IPS-20b (cell line): ENCODE measurements at regions not wholly inside any gene's neighbourhood (a gene's known extent, or its start where the extent isn't known, plus 50 kb on each side); places are given as distances from the start of the nearest gene placed in this dataset.

ENCODE experiments used
- H3K27ac ChIP-seq: one replicate; pipeline ENCODE4 v1.5.1; 2013; ENCODE audit warnings: low read length
- H3K27me3 ChIP-seq: 2 replicates; pipeline ENCODE4 v1.6.1; 2013; ENCODE audit warnings: mild to moderate bottlenecking, low read length, inconsistent platforms; ENCODE audit not compliant: insufficient read depth
- H3K36me3 ChIP-seq: 2 replicates; pipeline ENCODE4 v1.6.1; 2013; ENCODE audit warnings: low read depth, mild to moderate bottlenecking, inconsistent platforms, low read length, moderate library complexity; ENCODE audit not compliant: insufficient read depth
- H3K4me1 ChIP-seq: 2 replicates; pipeline ENCODE4 v1.6.1; 2013; ENCODE audit warnings: mild to moderate bottlenecking, control low read depth, inconsistent platforms, low read length, moderate library complexity; ENCODE audit not compliant: insufficient read depth
- H3K4me3 ChIP-seq: 2 replicates; pipeline ENCODE4 v1.5.1; 2013; ENCODE audit warnings: mild to moderate bottlenecking, low read length, inconsistent platforms
- H3K9ac ChIP-seq: 2 replicates; pipeline ENCODE4 v1.6.1; 2013; ENCODE audit warnings: low read depth, mild to moderate bottlenecking, inconsistent platforms, low read length, moderate library complexity
- H3K9me3 ChIP-seq: 2 replicates; pipeline ENCODE4 v1.6.1; 2013; ENCODE audit warnings: mild to moderate bottlenecking, low read depth, low read length, inconsistent platforms; ENCODE audit not compliant: insufficient read depth

GRCh38 chr11:71201936-71202597 is 50.3 kb downstream of the SHANK2 start:
- no peaks in the 10 kb centered on the region for H3K36me3 ChIP-seq
- H3K4me1 ChIP-seq: 0 out of 2 replicates have a peak, but pooled peaks cover 4% of the 10 kb centered on the region
- no peak overlapping the region for H3K9ac ChIP-seq
- H3K4me3 ChIP-seq: no peak overlapping the region
- H3K27ac ChIP-seq: no peak overlapping the region
- H3K27me3 ChIP-seq: no peaks in the 10 kb centered on the region
- no peaks in the 10 kb centered on the region for H3K9me3 ChIP-seq

GRCh38 chr11:71201231-71201630 is 51.1 kb downstream of the SHANK2 start:
- no peaks in the 10 kb centered on the region for H3K36me3 ChIP-seq
- no peak overlapping the region for H3K27ac ChIP-seq
- 0 out of 2 replicates have a peak, but pooled peaks cover 3% of the 10 kb centered on the region for H3K4me1 ChIP-seq

GRCh38 chr11:71200761-71201160 is 51.6 kb downstream of the SHANK2 start:
- no peaks in the 10 kb centered on the region for H3K4me1 ChIP-seq

More at GRCh38 chr11:71201231-71201630, 51.1 kb downstream of the SHANK2 start:
- Histone ChIP-seq H3K9ac (no peak overlapping the region), H3K27me3 (no peaks in the 10 kb centered on the region), H3K9me3 (no peaks in the 10 kb centered on the region), H3K4me3 (no peak overlapping the region)

GRCh38 chr11:71200172-71200716 is 52.1 kb downstream of the SHANK2 start:
- Histone ChIP-seq H3K36me3 (no peaks in the 10 kb centered on the region), H3K9me3 (no peaks in the 10 kb centered on the region), H3K27ac (no peak overlapping the region), H3K4me1 (no peaks in the 10 kb centered on the region), H3K9ac (no peak overlapping the region), H3K4me3 (no peak overlapping the region), H3K27me3 (no peaks in the 10 kb centered on the region)

More at GRCh38 chr11:71200761-71201160, 51.6 kb downstream of the SHANK2 start:
- Histone ChIP-seq H3K9ac (no peak overlapping the region), H3K27me3 (no peaks in the 10 kb centered on the region), H3K27ac (no peak overlapping the region), H3K9me3 (no peaks in the 10 kb centered on the region), H3K36me3 (no peaks in the 10 kb centered on the region), H3K4me3 (no peak overlapping the region)

GRCh38 chr11:71199226-71199820 is 53.1 kb downstream of the SHANK2 start:
- Histone ChIP-seq H3K4me3 (no peak overlapping the region), H3K9ac (no peak overlapping the region), H3K9me3 (no peaks in the 10 kb centered on the region), H3K27me3 (no peaks in the 10 kb centered on the region), H3K36me3 (peaks cover 2% of the 10 kb centered on the region; the same call in 1 of the 2 replicates), H3K4me1 (no peaks in the 10 kb centered on the region), H3K27ac (no peak overlapping the region)

- Histone ChIP-seq H3K4me1 (no peaks in the 10 kb centered on the region), H3K27ac (no peak overlapping the region), H3K36me3 (peaks cover 7% of the 10 kb centered on the region; the same call in 1 of the 2 replicates), H3K4me3 (no peak overlapping the region), H3K27me3 (no peaks in the 10 kb centered on the region), H3K9me3 (no peaks in the 10 kb centered on the region), H3K9ac (no peak overlapping the region)
These were observed 53.6 kb downstream of the SHANK2 start for GRCh38 chr11:71198823-71199165.

GRCh38 chr11:71198141-71198822 is 54.1 kb downstream of the SHANK2 start:
- H3K9ac ChIP-seq: no peak overlapping the region
- H3K36me3 ChIP-seq: peaks cover 7% of the 10 kb centered on the region; the same call in 1 of the 2 replicates
- H3K27me3 ChIP-seq: no peaks in the 10 kb centered on the region
- H3K9me3 ChIP-seq: no peaks in the 10 kb centered on the region
- no peak overlapping the region for H3K27ac ChIP-seq
- no peaks in the 10 kb centered on the region for H3K4me1 ChIP-seq
- no peak overlapping the region for H3K4me3 ChIP-seq

- no peaks in the 10 kb centered on the region for H3K27me3 ChIP-seq
- H3K9me3 ChIP-seq: no peaks in the 10 kb centered on the region
- no peaks in the 10 kb centered on the region for H3K4me1 ChIP-seq
These were observed 55.3 kb downstream of the SHANK2 start for GRCh38 chr11:71197096-71197495.

GRCh38 chr11:71194710-71195109 is 57.7 kb downstream of the SHANK2 start:
- H3K4me3 ChIP-seq: no peak overlapping the region
- H3K9me3 ChIP-seq: no peaks in the 10 kb centered on the region

More at GRCh38 chr11:71197096-71197495, 55.3 kb downstream of the SHANK2 start:
- H3K9ac ChIP-seq: no peak overlapping the region
- no peak overlapping the region for H3K27ac ChIP-seq
- H3K36me3 ChIP-seq: peaks cover 7% of the 10 kb centered on the region; the same call in 1 of the 2 replicates
- no peak overlapping the region for H3K4me3 ChIP-seq

GRCh38 chr11:71193431-71193830 is 58.9 kb downstream of the SHANK2 start:
- H3K27ac ChIP-seq: no peak overlapping the region
- H3K9me3 ChIP-seq: no peaks in the 10 kb centered on the region
- H3K36me3 ChIP-seq: peaks cover 14% of the 10 kb centered on the region; the same call in 1 of the 2 replicates
- no peak overlapping the region for H3K4me3 ChIP-seq
- no peaks in the 10 kb centered on the region for H3K4me1 ChIP-seq
- no peak overlapping the region for H3K9ac ChIP-seq
- no peaks in the 10 kb centered on the region for H3K27me3 ChIP-seq

More at GRCh38 chr11:71194710-71195109, 57.7 kb downstream of the SHANK2 start:
- H3K9ac ChIP-seq: no peak overlapping the region
- H3K36me3 ChIP-seq: peaks cover 14% of the 10 kb centered on the region; the same call in 1 of the 2 replicates
- no peak overlapping the region for H3K27ac ChIP-seq
- H3K4me1 ChIP-seq: no peaks in the 10 kb centered on the region
- H3K27me3 ChIP-seq: no peaks in the 10 kb centered on the region

- H3K27me3 ChIP-seq: no peaks in the 10 kb centered on the region
- H3K36me3 ChIP-seq: peaks cover 14% of the 10 kb centered on the region; the same call in 1 of the 2 replicates
- H3K9me3 ChIP-seq: no peaks in the 10 kb centered on the region
- H3K9ac ChIP-seq: no peak overlapping the region
- H3K4me3 ChIP-seq: no peak overlapping the region
- no peak overlapping the region for H3K27ac ChIP-seq
- no peaks in the 10 kb centered on the region for H3K4me1 ChIP-seq
These were observed 59.7 kb downstream of the SHANK2 start for GRCh38 chr11:71192629-71193028.
